Loucy (cell line): ENCODE measurements at regions not wholly inside any gene's neighbourhood (a gene's known extent, or its start where the extent isn't known, plus 50 kb on each side); places are given as distances from the start of the nearest gene placed in this dataset.

Experiments used
- H2AFZ ChIP-seq: fragments of 200-600 bp; sonication (generic); 2 replicates; pipeline ENCODE4 v1.6.0; 2016; ENCODE audit warnings: antibody characterized with exemption, mild to moderate bottlenecking, low read length, moderate library complexity
- H3F3A ChIP-seq: fragments of 200-600 bp; 2 replicates; pipeline ENCODE4 v1.6.0; 2016; ENCODE audit warnings: antibody characterized with exemption, low read depth, mild to moderate bottlenecking
- H3K27me3 ChIP-seq: fragments of 200-600 bp; sonication (generic); 2 replicates; pipeline ENCODE4 v1.6.1; 2014; ENCODE audit warnings: low read length, mild to moderate bottlenecking; ENCODE audit not compliant: insufficient read depth, poor library complexity, severe bottlenecking
- H3K36me3 ChIP-seq: fragments of 200-600 bp; sonication (generic); 2 replicates; pipeline ENCODE4 v1.6.1; 2016; ENCODE audit warnings: low read length; ENCODE audit not compliant: insufficient read depth
- H3K4me1 ChIP-seq: fragments of 200-600 bp; sonication (generic); 2 replicates; pipeline ENCODE4 v1.5.1; 2014; ENCODE audit warnings: low read length, mild to moderate bottlenecking; ENCODE audit not compliant: insufficient read depth, poor library complexity, severe bottlenecking
- H3K4me2 ChIP-seq: fragments of 200-600 bp; sonication (generic); 2 replicates; pipeline ENCODE4 v1.6.0; 2014; ENCODE audit warnings: antibody characterized with exemption, low read length, low read depth, mild to moderate bottlenecking; ENCODE audit not compliant: poor library complexity, severe bottlenecking
- H3K4me3 ChIP-seq: fragments of 200-600 bp; sonication (generic); 2 replicates; pipeline ENCODE4 v1.5.1; 2014; ENCODE audit warnings: low read length, mild to moderate bottlenecking, mixed read lengths; ENCODE audit not compliant: poor library complexity, severe bottlenecking
- H3K79me2 ChIP-seq: fragments of 200-600 bp; sonication (generic); 2 replicates; pipeline ENCODE4 v1.6.1; 2014; ENCODE audit warnings: low read length; ENCODE audit not compliant: insufficient read depth
- H3K9ac ChIP-seq: fragments of 200-600 bp; sonication (generic); 2 replicates; pipeline ENCODE4 v1.6.0; 2014; ENCODE audit warnings: mild to moderate bottlenecking, low read depth, low read length, moderate library complexity; ENCODE audit not compliant: poor library complexity, severe bottlenecking
- H3K9me2 ChIP-seq: fragments of 200-600 bp; sonication (generic); replicated peaks from 2 replicates; pipeline ENCODE4 v1.6.1; 2016; ENCODE audit warnings: low read depth, low read length, mixed read lengths
- H3K9me3 ChIP-seq: fragments of 200-600 bp; sonication (generic); 2 replicates; pipeline ENCODE4 v1.6.1; 2014; ENCODE audit warnings: mild to moderate bottlenecking, antibody characterized with exemption, low read length, low read depth; ENCODE audit not compliant: insufficient read depth
- H4K20me1 ChIP-seq: fragments of 200-600 bp; sonication (generic); 2 replicates; pipeline ENCODE4 v1.6.0; 2014; ENCODE audit warnings: antibody characterized with exemption, low read length, mild to moderate bottlenecking; ENCODE audit not compliant: insufficient read depth, poor library complexity, severe bottlenecking
- EZH2phosphoT487 ChIP-seq: fragments of 200-600 bp; IDR thresholded peaks from 2 replicates; pipeline ENCODE4 v1.6.1; 2018; ENCODE audit warnings: antibody characterized with exemption, mild to moderate bottlenecking, moderate library complexity, borderline replicate concordance
- TF ChIP-seq, protein P1 (sequence below): fragments of 200-600 bp; sonication (generic); conservative IDR thresholded peaks from 2 replicates; pipeline ENCODE4 v1.5.1; 2014; ENCODE audit warnings: mild to moderate bottlenecking, antibody characterized with exemption, low read length

- peak overlapping the region; percentile 73 for H3K9ac ChIP-seq
- peak overlapping the region; percentile 4; the same call in 1 of the 2 replicates for H2AFZ ChIP-seq
- H3K27me3 ChIP-seq: no peaks in the 10 kb centered on the region
- no peaks in the 10 kb centered on the region for H3K9me3 ChIP-seq
- no peaks in the 10 kb centered on the region for H3K9me2 ChIP-seq
- H4K20me1 ChIP-seq: no peaks in the 10 kb centered on the region
- peaks cover 64% of the 10 kb centered on the region for H3K4me1 ChIP-seq
- no peaks in the 10 kb centered on the region for H3K79me2 ChIP-seq
- no peaks in the 10 kb centered on the region for H3K36me3 ChIP-seq
- H3K4me2 ChIP-seq: peak overlapping the region; percentile 73
- peak overlapping the region; percentile 59 for H3K4me3 ChIP-seq
- peaks cover 2% of the 10 kb centered on the region for H3F3A ChIP-seq
- TF ChIP-seq, protein P1, sequence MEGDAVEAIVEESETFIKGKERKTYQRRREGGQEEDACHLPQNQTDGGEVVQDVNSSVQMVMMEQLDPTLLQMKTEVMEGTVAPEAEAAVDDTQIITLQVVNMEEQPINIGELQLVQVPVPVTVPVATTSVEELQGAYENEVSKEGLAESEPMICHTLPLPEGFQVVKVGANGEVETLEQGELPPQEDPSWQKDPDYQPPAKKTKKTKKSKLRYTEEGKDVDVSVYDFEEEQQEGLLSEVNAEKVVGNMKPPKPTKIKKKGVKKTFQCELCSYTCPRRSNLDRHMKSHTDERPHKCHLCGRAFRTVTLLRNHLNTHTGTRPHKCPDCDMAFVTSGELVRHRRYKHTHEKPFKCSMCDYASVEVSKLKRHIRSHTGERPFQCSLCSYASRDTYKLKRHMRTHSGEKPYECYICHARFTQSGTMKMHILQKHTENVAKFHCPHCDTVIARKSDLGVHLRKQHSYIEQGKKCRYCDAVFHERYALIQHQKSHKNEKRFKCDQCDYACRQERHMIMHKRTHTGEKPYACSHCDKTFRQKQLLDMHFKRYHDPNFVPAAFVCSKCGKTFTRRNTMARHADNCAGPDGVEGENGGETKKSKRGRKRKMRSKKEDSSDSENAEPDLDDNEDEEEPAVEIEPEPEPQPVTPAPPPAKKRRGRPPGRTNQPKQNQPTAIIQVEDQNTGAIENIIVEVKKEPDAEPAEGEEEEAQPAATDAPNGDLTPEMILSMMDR: no peak
- no peak for TF ChIP-seq EZH2phosphoT487
Observed at GRCh38 chr13:48156466-48156865, 61.6 kb upstream of the MED4 start.

DNA sequence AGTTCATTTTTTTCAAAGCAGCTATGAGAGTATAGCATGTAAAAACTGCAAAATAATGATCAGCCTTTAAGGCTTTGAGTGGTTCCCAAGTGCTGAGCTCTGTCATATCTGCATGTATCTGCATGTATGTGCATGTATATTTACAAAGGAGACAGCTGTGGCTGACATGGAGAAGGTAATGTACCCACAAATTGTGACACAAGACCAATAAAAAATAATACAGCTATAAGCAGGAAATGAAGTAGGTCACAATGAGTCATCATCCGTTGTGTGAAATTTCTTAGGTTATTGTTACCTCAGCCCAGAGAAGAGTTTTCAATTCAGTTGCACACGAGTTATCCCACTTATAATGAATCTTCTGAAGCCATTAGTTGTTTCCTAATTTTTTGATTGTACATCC, 60.9 kb upstream of the MED4 start:
- H3F3A ChIP-seq: peaks cover 5% of the 10 kb centered on the region
- no peak for TF ChIP-seq EZH2phosphoT487
- TF ChIP-seq, protein P1: no peak
- peak overlapping the region; percentile 73 for H3K4me2 ChIP-seq
- peak overlapping the region; percentile 59 for H3K4me3 ChIP-seq
- no peaks in the 10 kb centered on the region for H4K20me1 ChIP-seq
- no peaks in the 10 kb centered on the region for H3K79me2 ChIP-seq
- no peaks in the 10 kb centered on the region for H3K9me2 ChIP-seq
- H3K27me3 ChIP-seq: no peaks in the 10 kb centered on the region
- H3K36me3 ChIP-seq: no peaks in the 10 kb centered on the region
- H2AFZ ChIP-seq: peak overlapping the region; percentile 4; the same call in 1 of the 2 replicates
- H3K4me1 ChIP-seq: peaks cover 69% of the 10 kb centered on the region
- H3K9me3 ChIP-seq: no peaks in the 10 kb centered on the region
- H3K9ac ChIP-seq: peak overlapping the region; percentile 73

GRCh38 chr13:48154671-48155070, 59.8 kb upstream of the MED4 start:
- no peaks in the 10 kb centered on the region for H3K79me2 ChIP-seq
- H3K4me2 ChIP-seq: no peak overlapping the region
- H3K9ac ChIP-seq: peak overlapping the region; percentile 5
- H3K9me2 ChIP-seq: no peaks in the 10 kb centered on the region
- H3K36me3 ChIP-seq: no peaks in the 10 kb centered on the region
- H3K9me3 ChIP-seq: peaks cover 3% of the 10 kb centered on the region; the same call in 1 of the 2 replicates
- no peak overlapping the region for H2AFZ ChIP-seq
- H3K4me3 ChIP-seq: no peak overlapping the region
- peaks cover 68% of the 10 kb centered on the region for H3K4me1 ChIP-seq
- no peaks in the 10 kb centered on the region for H3K27me3 ChIP-seq
- H3F3A ChIP-seq: peaks cover 5% of the 10 kb centered on the region
- H4K20me1 ChIP-seq: no peaks in the 10 kb centered on the region
- no peak for TF ChIP-seq EZH2phosphoT487
- TF ChIP-seq, protein P1: no peak
